ENCODE measurements at regions not wholly inside any gene's neighbourhood (a gene's known extent, or its start where the extent isn't known, plus 50 kb on each side); places are given as distances from the start of the nearest gene placed in this dataset.
"Not testable (repeated sequence)": the region's sequence is repeated elsewhere in the genome, so short reads cannot be mapped to it uniquely, and the experiment has no call there.

DNA sequence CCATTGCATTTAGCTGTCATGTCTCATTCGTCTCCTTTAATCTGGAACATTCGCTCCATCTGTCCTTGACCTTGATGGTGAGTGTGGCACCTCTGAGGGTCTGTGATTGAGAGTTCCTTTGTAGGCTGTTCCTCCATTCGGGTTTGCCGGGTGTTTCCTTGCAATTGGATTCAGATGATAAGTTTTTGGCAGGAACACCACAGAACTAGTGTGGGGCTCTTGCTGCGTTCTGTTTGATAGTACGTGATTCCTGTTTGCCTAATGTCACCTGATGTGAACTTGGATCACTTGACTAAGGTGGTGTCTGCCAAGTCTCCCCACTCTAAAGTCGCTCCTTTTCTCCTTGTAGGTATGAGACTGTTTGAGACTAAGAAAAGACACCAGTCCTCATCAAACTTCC lies 109.7 kb upstream of the TMEM45B start:
- Mint-ChIP-seq H3K4me1 (ENCODE audit: insufficient read depth, unreplicated experiment) (peaks cover 26% of the 10 kb centered on the region), H3K27me3 (ENCODE audit: insufficient read depth, unreplicated experiment) (peaks cover 3% of the 10 kb centered on the region), H3K4me3 (ENCODE audit: unreplicated experiment) (no peak overlapping the region), H3K9me3 (ENCODE audit: unreplicated experiment) (no peaks in the 10 kb centered on the region), H3K36me3 (ENCODE audit: insufficient read depth, unreplicated experiment) (no peaks in the 10 kb centered on the region), H3K27ac (ENCODE audit: low read depth, unreplicated experiment) (no peak overlapping the region)
- ChIA-PET POLR2A (no interaction called here), CTCF (interaction anchor here (1.4 kb wide), 1 partner anchor 341 kb away, joined by 3 read pairs; no protein-coding TSS in a partner anchor)
- no TSS peak for BruUV-seq (replicated peaks)
- TF ChIP-seq, protein P1, sequence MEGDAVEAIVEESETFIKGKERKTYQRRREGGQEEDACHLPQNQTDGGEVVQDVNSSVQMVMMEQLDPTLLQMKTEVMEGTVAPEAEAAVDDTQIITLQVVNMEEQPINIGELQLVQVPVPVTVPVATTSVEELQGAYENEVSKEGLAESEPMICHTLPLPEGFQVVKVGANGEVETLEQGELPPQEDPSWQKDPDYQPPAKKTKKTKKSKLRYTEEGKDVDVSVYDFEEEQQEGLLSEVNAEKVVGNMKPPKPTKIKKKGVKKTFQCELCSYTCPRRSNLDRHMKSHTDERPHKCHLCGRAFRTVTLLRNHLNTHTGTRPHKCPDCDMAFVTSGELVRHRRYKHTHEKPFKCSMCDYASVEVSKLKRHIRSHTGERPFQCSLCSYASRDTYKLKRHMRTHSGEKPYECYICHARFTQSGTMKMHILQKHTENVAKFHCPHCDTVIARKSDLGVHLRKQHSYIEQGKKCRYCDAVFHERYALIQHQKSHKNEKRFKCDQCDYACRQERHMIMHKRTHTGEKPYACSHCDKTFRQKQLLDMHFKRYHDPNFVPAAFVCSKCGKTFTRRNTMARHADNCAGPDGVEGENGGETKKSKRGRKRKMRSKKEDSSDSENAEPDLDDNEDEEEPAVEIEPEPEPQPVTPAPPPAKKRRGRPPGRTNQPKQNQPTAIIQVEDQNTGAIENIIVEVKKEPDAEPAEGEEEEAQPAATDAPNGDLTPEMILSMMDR (IDR thresholded peaks at IDR 0.05; ENCODE audit: unreplicated experiment) = no peak
- intact Hi-C loops (cut with micrococcal nuclease) = no loop called here
- no peak for DNase-seq (ENCODE audit: unreplicated experiment)

- CTCF ChIA-PET = interaction anchor here (0.6 kb wide), 1 partner anchor 14 kb away, joined by 3 read pairs; no protein-coding TSS in a partner anchor
- POLR2A ChIA-PET = no interaction called here
- TF ChIP-seq, protein P1 (IDR thresholded peaks at IDR 0.05; ENCODE audit: unreplicated experiment) = no peak
- intact Hi-C loops (cut with micrococcal nuclease) = no loop called here
- Mint-ChIP-seq H3K9me3 (ENCODE audit: unreplicated experiment) (no peaks in the 10 kb centered on the region), H3K4me3 (ENCODE audit: unreplicated experiment) (no peak overlapping the region), H3K27ac (ENCODE audit: low read depth, unreplicated experiment) (no peak overlapping the region), H3K36me3 (ENCODE audit: insufficient read depth, unreplicated experiment) (no peaks in the 10 kb centered on the region), H3K27me3 (ENCODE audit: insufficient read depth, unreplicated experiment) (peaks cover 29% of the 10 kb centered on the region), H3K4me1 (ENCODE audit: insufficient read depth, unreplicated experiment) (peaks cover under 1% of the 10 kb centered on the region)
- no TSS peak for BruUV-seq (replicated peaks)
- no peak for DNase-seq (ENCODE audit: unreplicated experiment)
These were observed 105.7 kb upstream of the TMEM45B start for GRCh38 chr11:129709801-129710398.

DNA sequence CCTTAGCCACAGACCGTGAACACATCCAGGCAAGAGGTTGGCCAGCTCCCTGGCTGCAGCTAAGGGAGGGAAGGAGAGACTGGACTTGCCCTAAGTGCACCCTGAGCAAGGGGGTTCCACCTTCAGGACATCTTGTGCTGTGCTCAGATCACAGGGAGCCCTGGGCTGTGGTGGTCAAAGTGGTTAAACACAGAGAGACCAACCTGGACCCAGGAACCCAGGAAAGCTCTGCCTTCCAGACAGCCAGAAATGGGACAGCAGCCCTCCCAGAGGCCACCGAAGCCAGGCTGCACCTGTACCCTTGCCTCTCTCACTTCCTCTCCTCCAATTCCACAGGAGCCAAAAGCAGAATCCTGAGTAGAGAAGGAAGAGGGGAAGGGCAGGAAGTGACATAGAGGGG lies 105.2 kb upstream of the TMEM45B start:
- Mint-ChIP-seq H3K36me3 (ENCODE audit: insufficient read depth, unreplicated experiment) (no peaks in the 10 kb centered on the region), H3K4me3 (ENCODE audit: unreplicated experiment) (no peak overlapping the region), H3K27ac (ENCODE audit: low read depth, unreplicated experiment) (no peak overlapping the region), H3K27me3 (ENCODE audit: insufficient read depth, unreplicated experiment) (peaks cover 34% of the 10 kb centered on the region), H3K4me1 (ENCODE audit: insufficient read depth, unreplicated experiment) (no peaks in the 10 kb centered on the region), H3K9me3 (ENCODE audit: unreplicated experiment) (no peaks in the 10 kb centered on the region)
- no peak for DNase-seq (ENCODE audit: unreplicated experiment)
- POLR2A ChIA-PET = no interaction called here
- intact Hi-C loops (cut with micrococcal nuclease) = no loop called here
- CTCF ChIA-PET = no interaction called here
- TF ChIP-seq, protein P1 (IDR thresholded peaks at IDR 0.05; ENCODE audit: unreplicated experiment) = no peak
- no TSS peak for BruUV-seq (replicated peaks)

- ChIA-PET POLR2A (interaction anchor here (0.8 kb wide), 1 partner anchor 17 kb away, joined by 3 read pairs; no protein-coding TSS in a partner anchor), CTCF (interaction anchor here (1.1 kb wide), 1 partner anchor 348 kb away, joined by 4 read pairs; no protein-coding TSS in a partner anchor)
- BruUV-seq (replicated peaks) = no TSS peak
- H3K27ac Mint-ChIP-seq (ENCODE audit: low read depth, unreplicated experiment) = no peak overlapping the region
- no peak overlapping the region for H3K4me3 Mint-ChIP-seq (ENCODE audit: unreplicated experiment)
- DNase-seq (ENCODE audit: unreplicated experiment) = no peak
- no peaks in the 10 kb centered on the region for H3K4me1 Mint-ChIP-seq (ENCODE audit: insufficient read depth, unreplicated experiment)
- H3K27me3 Mint-ChIP-seq (ENCODE audit: insufficient read depth, unreplicated experiment) = peaks cover 44% of the 10 kb centered on the region
- TF ChIP-seq, protein P1 (IDR thresholded peaks at IDR 0.05; ENCODE audit: unreplicated experiment) = no peak
- intact Hi-C loops (cut with micrococcal nuclease) = no loop called here
- no peaks in the 10 kb centered on the region for H3K9me3 Mint-ChIP-seq (ENCODE audit: unreplicated experiment)
- H3K36me3 Mint-ChIP-seq (ENCODE audit: insufficient read depth, unreplicated experiment) = no peaks in the 10 kb centered on the region
These were observed 103.9 kb upstream of the TMEM45B start for GRCh38 chr11:129711760-129712159.

GRCh38 chr11:129712486-129713240 lies 103.0 kb upstream of the TMEM45B start:
- H3K9me3 Mint-ChIP-seq (ENCODE audit: unreplicated experiment); POLR2A ChIA-PET; H3K36me3 Mint-ChIP-seq (ENCODE audit: insufficient read depth, unreplicated experiment); H3K27ac Mint-ChIP-seq (ENCODE audit: low read depth, unreplicated experiment); H3K4me3 Mint-ChIP-seq (ENCODE audit: unreplicated experiment); DNase-seq (ENCODE audit: unreplicated experiment); H3K4me1 Mint-ChIP-seq (ENCODE audit: insufficient read depth, unreplicated experiment); intact Hi-C loops (cut with micrococcal nuclease); BruUV-seq (replicated peaks): not testable (repeated sequence)
- peaks cover 44% of the 10 kb centered on the region for H3K27me3 Mint-ChIP-seq (ENCODE audit: insufficient read depth, unreplicated experiment)
- CTCF ChIA-PET = interaction anchor here (0.6 kb wide), 1 partner anchor 393 kb away, joined by 4 read pairs; no protein-coding TSS in a partner anchor

Measured in MCF 10A (cell line).